IPS DF 6.9 (cell line): ENCODE measurements at regions not wholly inside any gene's neighbourhood (a gene's known extent, or its start where the extent isn't known, plus 50 kb on each side); places are given as distances from the start of the nearest gene placed in this dataset.

Source experiments
- DNase-seq: peaks from one replicate; pipeline ENCODE4 v3.0.0-alpha.2; 2013; ENCODE audit warnings: low read depth, low spot score
- H3K27ac ChIP-seq: one replicate; pipeline ENCODE4 v1.5.1; 2013; ENCODE audit warnings: low read length, control low read depth
- H3K27me3 ChIP-seq: 2 replicates; pipeline ENCODE4 v1.6.1; 2013; ENCODE audit warnings: mild to moderate bottlenecking, low read length; ENCODE audit not compliant: control insufficient read depth, insufficient read depth
- H3K36me3 ChIP-seq: 2 replicates; pipeline ENCODE4 v1.6.1; 2013; ENCODE audit warnings: low read length; ENCODE audit not compliant: control insufficient read depth, insufficient read depth
- H3K4me1 ChIP-seq: 2 replicates; pipeline ENCODE4 v1.6.1; 2013; ENCODE audit warnings: low read length; ENCODE audit not compliant: control insufficient read depth, insufficient read depth
- H3K4me3 ChIP-seq: 2 replicates; pipeline ENCODE4 v1.5.1; 2013; ENCODE audit warnings: mild to moderate bottlenecking, low read length
- H3K9me3 ChIP-seq: 2 replicates; pipeline ENCODE4 v1.6.1; 2013; ENCODE audit warnings: low read length, inconsistent platforms; ENCODE audit not compliant: control insufficient read depth, insufficient read depth
- WGBS: extraction: QIAGEN DNeasy Blood & Tissue Kit; methylation state at CpG from one replicate; pipeline ENCODE4 v1.1.7; 2013; ENCODE audit warnings: mixed read lengths, missing lambda C conversion rate; ENCODE audit not compliant: insufficient read length, insufficient coverage; 5-methylcytosine and 5-hydroxymethylcytosine counted together

DNA sequence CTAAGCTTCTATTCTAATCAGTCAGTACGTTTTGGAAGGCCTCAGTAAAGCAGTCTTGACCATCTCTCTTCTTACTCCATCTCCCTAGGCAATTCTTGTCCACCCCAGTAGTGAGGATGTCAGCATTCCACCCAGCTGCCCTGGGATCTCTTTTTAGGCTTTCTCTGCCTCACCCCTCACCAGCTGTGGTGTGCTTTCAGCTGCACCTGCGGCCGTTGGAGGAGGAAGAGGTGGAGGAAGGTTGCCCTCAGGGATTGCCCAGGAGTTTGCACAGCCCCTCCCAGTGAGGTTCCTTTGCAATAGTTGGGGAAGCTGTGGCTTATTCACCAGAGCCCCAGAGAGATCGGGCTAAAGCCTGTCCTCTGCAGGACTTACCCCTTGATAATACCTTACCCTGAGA lies 615.8 kb downstream of the BNC2 start:
- no peak overlapping the region for H3K4me3 ChIP-seq
- no peaks in the 10 kb centered on the region for H3K27me3 ChIP-seq
- no peak overlapping the region for H3K27ac ChIP-seq

DNA sequence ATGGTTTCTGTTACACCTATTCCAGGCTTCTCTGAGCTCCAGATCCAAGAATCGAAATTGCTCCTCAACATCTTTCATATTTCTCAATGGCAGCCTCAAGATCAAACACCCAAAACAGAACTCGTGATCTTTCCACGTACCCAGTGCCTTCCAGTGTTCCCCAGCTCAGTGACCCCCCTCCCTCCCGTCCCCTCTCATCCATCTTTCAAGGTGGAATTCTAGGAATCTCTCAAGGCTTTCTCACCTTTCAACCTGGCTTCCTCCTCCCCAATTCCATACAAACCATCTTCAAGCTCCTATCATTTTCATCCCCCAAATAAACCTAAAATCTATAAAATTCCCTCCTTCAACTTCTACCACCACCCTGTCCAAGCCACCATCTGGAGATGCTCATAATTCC lies 615.3 kb downstream of the BNC2 start:
- no peaks in the 10 kb centered on the region for H3K27me3 ChIP-seq
- H3K4me3 ChIP-seq: no peak overlapping the region
- H3K36me3 ChIP-seq: no peaks in the 10 kb centered on the region
- no peaks in the 10 kb centered on the region for H3K4me1 ChIP-seq
- H3K27ac ChIP-seq: no peak overlapping the region
- no peaks in the 10 kb centered on the region for H3K9me3 ChIP-seq
- no CpG with 5 or more reads among the region's 4 CpGs for WGBS
- no peak for DNase-seq

More for the DNA sequence above, 615.8 kb downstream of the BNC2 start:
- Histone ChIP-seq H3K4me1 (no peaks in the 10 kb centered on the region), H3K36me3 (no peaks in the 10 kb centered on the region), H3K9me3 (no peaks in the 10 kb centered on the region)
- no peak for DNase-seq
- WGBS: no CpG with 5 or more reads among the region's 4 CpGs

DNA sequence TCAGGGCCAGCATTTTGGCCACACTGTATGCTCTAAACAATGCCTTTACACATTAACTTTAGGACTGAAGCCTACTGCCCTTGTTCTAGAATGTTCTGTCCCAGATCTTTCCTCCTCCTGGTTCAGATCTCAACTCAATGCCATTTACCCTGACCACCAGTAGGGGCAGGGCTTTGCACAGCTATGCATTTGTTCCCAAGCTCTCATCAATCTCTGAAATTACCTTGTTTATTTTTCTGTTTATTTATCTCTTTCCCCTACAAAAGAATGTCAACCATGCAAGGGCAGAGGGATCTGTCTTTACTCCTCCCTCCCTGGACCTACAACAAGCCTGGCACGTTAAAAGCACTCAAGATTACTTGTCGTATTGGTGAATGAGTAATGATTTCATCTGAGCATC lies 612.9 kb downstream of the BNC2 start:
- Histone ChIP-seq H3K4me3 (no peak overlapping the region), H3K27ac (no peak overlapping the region), H3K27me3 (no peaks in the 10 kb centered on the region), H3K36me3 (no peaks in the 10 kb centered on the region), H3K4me1 (no peaks in the 10 kb centered on the region), H3K9me3 (no peaks in the 10 kb centered on the region)
- DNase-seq: no peak
- no CpG with 5 or more reads among the region's 2 CpGs for WGBS

DNA sequence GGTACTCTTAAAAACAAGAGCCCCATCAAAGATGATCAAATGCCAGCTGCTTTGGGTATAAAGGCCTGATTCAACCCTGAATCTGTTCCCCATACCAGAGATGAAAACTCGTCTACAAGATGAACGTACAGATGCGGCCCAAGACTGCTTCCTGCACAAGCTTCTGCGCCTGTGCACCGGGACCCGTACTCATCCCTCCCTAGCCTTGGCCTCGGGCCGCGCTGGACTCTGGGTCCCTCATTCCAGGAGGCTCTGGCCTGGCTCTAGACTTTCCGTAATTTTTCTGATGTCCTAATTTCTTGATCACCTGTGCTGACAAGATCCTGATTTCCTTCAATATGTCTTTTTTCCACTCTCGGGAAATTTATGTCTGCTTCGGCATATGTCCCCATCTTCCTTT lies 612.3 kb downstream of the BNC2 start:
- Histone ChIP-seq H3K27ac (no peak overlapping the region), H3K9me3 (no peaks in the 10 kb centered on the region), H3K4me1 (no peaks in the 10 kb centered on the region), H3K27me3 (no peaks in the 10 kb centered on the region), H3K4me3 (no peak overlapping the region), H3K36me3 (no peaks in the 10 kb centered on the region)
- DNase-seq: no peak
- WGBS: no CpG with 5 or more reads among the region's 12 CpGs

DNA sequence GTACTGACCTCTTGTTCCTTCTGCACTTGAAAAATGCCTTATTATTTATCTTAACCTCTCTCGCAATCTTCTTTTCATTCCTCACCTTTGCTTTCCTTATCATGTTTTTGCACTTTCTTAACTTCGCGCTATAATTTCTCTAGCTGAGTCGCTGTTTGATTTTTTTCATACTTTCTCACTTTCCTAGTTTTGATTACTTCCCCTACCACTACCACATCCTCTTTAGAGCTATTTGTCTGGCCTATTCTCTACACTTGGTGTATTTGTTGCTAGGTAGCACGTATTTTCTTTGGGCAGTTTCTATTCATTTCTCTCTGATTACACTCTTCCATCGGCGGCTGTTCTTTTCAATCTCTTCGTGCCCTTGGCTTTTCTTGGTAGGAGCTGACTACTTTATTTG lies 611.8 kb downstream of the BNC2 start:
- H3K4me1 ChIP-seq: no peaks in the 10 kb centered on the region
- 100% methylated on average over 3 of the region's 8 CpGs for WGBS
- H3K36me3 ChIP-seq: no peaks in the 10 kb centered on the region
- no peaks in the 10 kb centered on the region for H3K27me3 ChIP-seq
- DNase-seq: no peak
- no peak overlapping the region for H3K4me3 ChIP-seq
- H3K9me3 ChIP-seq: no peaks in the 10 kb centered on the region
- H3K27ac ChIP-seq: no peak overlapping the region

DNA sequence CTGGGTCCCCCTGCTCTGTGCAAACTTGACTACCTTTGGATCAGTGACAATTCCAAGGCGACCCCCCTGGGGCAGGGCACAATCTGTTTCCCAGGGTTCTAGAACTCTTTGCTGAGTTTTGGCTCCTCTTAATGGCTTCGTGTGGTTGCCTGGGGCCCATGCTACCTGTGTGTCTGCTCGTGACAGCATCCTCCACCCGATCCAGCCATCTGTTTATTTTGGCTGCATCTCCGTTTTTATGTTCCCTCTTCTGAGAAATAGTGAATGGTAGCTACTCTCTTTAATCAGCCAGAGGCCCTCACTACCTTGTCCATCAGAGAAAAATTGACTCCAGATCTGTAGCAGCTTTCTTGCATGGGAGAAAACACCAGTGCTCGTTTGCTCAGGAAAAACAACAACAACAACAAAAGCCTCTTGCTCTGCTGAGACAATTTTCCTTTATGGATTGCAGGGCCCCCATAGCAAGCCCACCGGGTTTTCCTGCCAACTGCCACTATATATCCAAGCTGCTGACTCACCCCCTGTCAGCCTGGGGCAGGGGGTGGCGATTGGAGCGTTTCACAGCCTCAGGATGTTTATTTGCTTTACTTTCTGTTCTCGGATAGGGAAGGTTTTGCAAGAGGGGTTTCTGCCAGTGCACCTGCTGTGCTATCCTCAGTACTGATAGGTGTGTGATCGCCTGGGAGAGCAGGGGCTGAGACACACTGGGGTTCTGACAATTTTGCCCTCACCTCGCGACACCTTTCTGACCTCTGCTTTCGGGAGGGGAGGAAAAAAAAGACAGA lies 607.8 kb downstream of the BNC2 start:
- H3K4me3 ChIP-seq: no peak overlapping the region
- H3K36me3 ChIP-seq: no peaks in the 10 kb centered on the region
- WGBS: no CpG with 5 or more reads among the region's 14 CpGs
- no peaks in the 10 kb centered on the region for H3K27me3 ChIP-seq
- H3K27ac ChIP-seq: no peak overlapping the region
- no peaks in the 10 kb centered on the region for H3K9me3 ChIP-seq
- no peak for DNase-seq
- H3K4me1 ChIP-seq: no peaks in the 10 kb centered on the region

DNA sequence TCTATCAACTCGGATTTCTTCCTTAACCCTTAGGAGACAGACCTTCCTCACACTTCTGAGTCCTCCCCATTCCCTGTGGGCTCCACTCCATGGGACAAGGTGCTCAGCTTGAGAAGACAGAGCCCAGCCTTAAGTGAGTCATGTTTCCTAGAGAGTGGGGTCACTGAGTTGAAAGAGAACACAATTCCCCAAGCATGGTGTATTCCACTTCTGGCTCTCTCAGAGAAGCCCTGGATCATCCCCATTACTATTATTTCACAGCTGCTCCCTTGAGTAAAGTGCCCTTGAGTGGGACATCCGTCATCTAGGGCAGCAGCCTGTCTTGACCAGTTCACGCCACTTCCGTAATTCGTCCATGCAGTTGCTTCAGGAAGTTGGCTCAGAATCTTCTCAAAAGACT lies 604.8 kb downstream of the BNC2 start:
- Histone ChIP-seq H3K9me3 (no peaks in the 10 kb centered on the region), H3K4me1 (no peaks in the 10 kb centered on the region)

DNA sequence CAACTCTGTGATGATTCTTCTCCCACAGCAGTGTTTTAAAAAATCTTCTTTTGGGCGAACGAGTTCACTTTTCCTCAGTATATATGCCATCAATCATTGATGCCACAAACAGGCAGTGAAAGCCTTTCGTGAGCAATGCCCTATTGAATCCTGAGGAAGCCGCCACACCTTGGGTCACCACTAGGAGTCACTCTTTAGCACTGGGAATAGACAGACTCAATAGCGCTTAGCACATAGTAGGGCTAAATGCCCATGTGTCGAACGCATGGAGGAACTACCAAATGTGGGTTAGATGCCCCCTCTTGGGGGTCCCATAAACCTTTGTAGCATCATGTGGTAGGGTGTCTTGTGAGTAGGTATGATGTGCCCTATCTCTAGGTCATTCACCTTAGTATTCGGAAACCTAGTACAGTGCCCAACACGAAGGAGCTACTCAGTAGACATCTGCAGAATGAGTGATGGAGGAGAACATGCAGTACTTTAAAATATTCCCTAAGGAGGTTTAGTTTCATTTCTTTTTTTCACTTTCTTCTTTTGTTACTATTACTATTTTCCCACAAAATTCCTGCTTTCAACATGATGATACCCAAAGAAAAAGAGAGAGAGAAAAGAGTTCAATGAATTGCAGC lies 603.7 kb downstream of the BNC2 start:
- H3K4me3 ChIP-seq: no peak overlapping the region
- H3K4me1 ChIP-seq: no peaks in the 10 kb centered on the region
- WGBS: no CpG with 5 or more reads among the region's 9 CpGs
- DNase-seq: peak; percentile 50
- H3K36me3 ChIP-seq: no peaks in the 10 kb centered on the region
- H3K9me3 ChIP-seq: no peaks in the 10 kb centered on the region
- H3K27ac ChIP-seq: no peak overlapping the region
- no peaks in the 10 kb centered on the region for H3K27me3 ChIP-seq

More for the DNA sequence above, 604.8 kb downstream of the BNC2 start:
- WGBS: no CpG with 5 or more reads among the region's 5 CpGs
- no peak overlapping the region for H3K27ac ChIP-seq
- no peaks in the 10 kb centered on the region for H3K27me3 ChIP-seq
- no peak for DNase-seq
- H3K4me3 ChIP-seq: no peak overlapping the region
- no peaks in the 10 kb centered on the region for H3K36me3 ChIP-seq

DNA sequence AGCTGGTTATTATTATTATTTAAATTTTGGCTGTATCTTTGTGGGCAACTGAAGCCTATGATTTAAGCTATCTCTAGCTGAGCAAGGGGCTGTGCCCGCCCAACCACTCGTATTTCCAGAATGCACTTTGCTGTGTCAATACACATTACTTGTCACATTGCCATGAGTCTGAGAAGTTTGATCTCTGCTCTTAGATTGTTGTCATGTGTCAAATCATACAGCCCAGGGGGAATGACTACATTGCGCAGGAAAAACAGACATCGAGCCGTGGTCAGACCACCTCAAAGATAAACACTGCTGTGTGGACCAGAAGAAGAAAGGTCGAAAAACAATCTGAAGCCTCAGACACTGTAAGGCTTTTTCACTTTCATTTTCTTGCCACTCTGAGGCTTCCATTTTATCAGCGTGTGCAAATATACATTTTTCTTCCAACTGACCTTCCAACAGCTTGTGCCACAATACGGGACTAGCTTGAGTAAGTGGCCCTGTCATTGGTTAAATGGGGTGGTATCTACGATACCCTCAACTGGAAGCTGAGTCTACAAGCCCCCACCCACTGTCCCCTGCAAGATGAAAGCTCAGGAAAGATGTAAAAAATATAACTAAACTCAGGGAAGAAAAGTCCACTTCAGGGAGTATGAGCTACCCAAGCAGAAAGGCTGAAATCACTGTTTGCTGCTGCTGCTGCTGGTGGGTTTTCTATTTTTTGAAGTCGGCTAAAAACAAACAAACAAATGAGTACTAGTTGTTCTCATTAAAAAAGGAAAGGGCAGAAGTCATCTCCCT lies 603.0 kb downstream of the BNC2 start:
- Histone ChIP-seq H3K4me3 (no peak overlapping the region), H3K27ac (no peak overlapping the region), H3K9me3 (no peaks in the 10 kb centered on the region), H3K36me3 (no peaks in the 10 kb centered on the region), H3K27me3 (no peaks in the 10 kb centered on the region), H3K4me1 (no peaks in the 10 kb centered on the region)
- no peak for DNase-seq
- no CpG with 5 or more reads among the region's 10 CpGs for WGBS

DNA sequence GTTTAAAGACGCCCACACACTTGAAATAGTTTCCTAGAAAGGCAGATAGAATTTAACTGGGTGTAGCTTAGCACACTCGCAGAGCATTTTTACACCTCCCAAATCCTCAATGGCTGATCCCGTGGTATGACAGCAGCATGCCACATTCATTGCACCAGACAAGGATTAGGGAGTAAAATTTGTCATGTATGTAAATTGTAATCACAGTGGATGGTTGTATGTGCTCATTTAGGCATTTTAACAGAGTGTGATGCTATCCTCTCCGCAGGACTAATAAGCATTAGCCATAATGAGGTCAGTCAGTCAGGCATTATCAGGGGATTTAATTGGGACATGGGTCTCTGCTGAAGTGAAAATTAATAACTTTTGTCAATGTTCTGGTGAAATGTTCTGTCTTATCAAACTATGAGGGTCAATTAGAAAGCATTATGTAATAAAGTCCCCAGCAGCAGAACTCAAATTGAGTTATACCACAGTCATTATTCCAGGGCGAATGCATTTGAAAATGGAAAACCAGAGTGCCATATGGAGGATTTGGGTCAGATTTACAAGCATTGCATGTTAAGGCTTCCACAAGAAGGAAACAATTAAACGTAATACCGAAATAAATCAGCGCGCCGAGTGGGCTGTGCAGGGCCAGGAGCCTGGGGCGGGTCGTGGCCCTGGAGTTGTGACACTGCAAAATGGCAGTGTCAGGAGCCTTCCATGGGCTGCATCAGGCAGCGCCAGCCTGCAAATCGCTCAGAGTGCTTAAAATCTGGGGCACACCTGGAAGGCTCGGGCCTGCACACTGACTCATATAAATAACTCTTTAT lies 602.2 kb downstream of the BNC2 start:
- Histone ChIP-seq H3K27me3 (no peaks in the 10 kb centered on the region), H3K9me3 (no peaks in the 10 kb centered on the region), H3K27ac (no peak overlapping the region), H3K36me3 (no peaks in the 10 kb centered on the region), H3K4me3 (no peak overlapping the region), H3K4me1 (no peaks in the 10 kb centered on the region)
- no CpG with 5 or more reads among the region's 15 CpGs for WGBS
- DNase-seq: no peak
